GM18951 (cell line): ENCODE measurements at regions not wholly inside any gene's neighbourhood (a gene's known extent, or its start where the extent isn't known, plus 50 kb on each side); places are given as distances from the start of the nearest gene placed in this dataset.
"Not testable (repeated sequence)": the region's sequence is repeated elsewhere in the genome, so short reads cannot be mapped to it uniquely, and the experiment has no call there.

Experiments used
- POLR2A ChIP-seq: IDR thresholded peaks from 4 replicates; pipeline ENCODE4 v1.6.1; 2011; ENCODE audit warnings: mild to moderate bottlenecking; ENCODE audit not compliant: insufficient read length, insufficient read depth; ENCODE audit errors: extremely low read depth
- in situ Hi-C: fragments of 300-500 bp; cut with MboI; formaldehyde crosslinking; loops from one replicate; pipeline ENCODE4 v1.12.0; 2022; ENCODE audit warnings: low sequenced_read_pairs, mixed read lengths, inconsistent platforms; ENCODE audit not compliant: unreplicated experiment

DNA sequence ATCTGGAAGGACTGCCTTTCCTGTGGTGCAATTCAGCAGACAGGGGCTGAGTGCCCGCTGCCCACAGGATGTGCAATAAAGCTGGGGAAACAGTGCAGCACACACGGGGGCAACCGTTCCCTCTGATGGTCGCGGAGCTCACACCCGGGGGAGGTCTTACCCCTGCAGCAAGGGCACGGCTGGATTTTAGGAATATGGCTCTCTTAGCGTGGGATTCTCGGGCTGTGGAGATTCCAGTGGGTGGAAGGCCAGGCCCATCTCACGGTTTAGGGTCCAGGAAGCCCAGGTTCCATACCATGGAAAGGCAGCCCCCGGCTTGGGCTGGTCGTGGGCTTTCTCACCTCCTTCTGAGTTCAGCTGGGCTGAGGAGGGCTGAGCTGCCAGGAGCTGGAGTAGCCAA, 244.1 kb downstream of the MED10 start:
- TF ChIP-seq POLR2A, result no peak

DNA sequence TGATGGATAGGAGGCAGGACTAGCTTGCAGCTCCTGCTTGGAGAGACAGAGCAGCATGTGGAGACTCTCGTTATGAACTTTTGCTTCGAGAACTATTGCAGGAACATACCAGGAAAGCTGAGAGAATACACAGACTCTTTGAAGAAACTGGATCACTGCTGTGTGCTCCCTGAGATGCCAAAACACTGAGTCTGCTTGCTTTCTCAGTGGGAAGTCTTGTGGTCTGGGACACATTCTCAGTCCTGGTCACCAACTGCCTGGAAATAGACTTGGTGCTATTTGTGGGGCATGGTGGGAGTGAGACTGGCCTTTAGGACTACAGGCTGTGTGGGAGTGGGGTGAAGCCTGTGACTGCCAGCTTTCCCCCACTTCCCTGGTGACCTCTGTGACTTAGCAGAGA, 252.6 kb downstream of the MED10 start:
- in situ Hi-C loops, result no loop called here
- TF ChIP-seq POLR2A, result no peak

More for the DNA sequence above, 244.1 kb downstream of the MED10 start:
- in situ Hi-C loops, result no loop called here

DNA sequence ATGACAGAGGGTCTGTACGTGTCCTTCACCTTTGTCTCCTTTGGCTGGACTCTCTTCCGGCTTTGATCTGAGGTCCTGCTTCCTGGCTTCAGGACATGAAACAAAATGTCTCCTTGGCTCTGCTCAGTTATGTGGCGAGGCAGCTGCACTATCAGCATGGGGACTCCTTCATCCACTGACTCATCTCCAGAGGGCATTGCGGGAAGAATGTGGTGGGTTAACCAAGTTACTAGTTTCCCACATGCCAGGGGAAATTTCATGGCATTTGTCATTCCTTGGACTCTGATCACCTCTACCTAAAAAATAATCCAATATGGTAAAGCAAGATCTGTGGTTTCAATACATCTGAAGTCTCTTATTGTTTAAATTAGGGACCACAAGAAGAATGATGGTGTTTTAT, 259.7 kb downstream of the MED10 start:
- TF ChIP-seq POLR2A, result no peak
- in situ Hi-C loops, result no loop called here

DNA sequence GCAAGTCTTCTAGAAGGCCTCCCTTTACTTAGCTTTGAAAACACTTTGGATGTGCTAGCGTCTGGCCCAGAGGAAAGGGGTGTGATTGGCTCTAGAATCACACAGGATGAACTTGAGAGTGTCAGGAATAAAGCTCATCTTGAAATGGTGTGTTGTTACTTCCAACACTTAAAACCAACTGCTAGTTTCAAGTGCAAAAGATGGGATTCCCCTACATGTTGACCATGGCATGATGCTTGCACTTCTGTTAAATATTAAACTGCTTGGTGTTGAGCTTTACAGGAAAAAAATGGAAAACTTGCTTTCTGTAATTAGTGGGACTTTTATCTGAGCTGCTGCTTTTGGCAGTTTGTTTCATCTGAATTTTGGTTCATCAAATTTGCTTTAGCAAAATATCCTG, 261.1 kb downstream of the MED10 start:
- TF ChIP-seq POLR2A, result no peak
- in situ Hi-C loops, result no loop called here

DNA sequence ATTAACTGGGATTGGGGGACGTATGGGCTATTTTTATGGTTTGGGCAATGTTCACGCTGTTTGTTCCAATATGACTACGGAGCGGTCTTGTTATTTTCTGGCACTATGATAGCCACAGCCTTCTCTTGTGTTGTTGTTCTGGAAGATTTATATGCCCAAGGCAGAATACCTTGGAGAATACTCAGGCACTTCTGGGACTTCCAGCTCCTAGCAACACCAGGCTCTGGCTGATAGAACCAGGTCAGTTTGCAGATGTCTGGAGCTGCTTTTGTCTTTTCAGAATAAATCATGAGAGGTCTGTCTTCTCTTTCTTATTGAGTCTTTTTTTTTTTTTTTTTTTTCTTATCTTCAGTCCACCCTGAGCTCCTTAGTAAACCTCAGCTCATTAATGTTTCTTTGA, 262.5 kb downstream of the MED10 start:
- in situ Hi-C loops, result no loop called here
- no peak for TF ChIP-seq POLR2A

DNA sequence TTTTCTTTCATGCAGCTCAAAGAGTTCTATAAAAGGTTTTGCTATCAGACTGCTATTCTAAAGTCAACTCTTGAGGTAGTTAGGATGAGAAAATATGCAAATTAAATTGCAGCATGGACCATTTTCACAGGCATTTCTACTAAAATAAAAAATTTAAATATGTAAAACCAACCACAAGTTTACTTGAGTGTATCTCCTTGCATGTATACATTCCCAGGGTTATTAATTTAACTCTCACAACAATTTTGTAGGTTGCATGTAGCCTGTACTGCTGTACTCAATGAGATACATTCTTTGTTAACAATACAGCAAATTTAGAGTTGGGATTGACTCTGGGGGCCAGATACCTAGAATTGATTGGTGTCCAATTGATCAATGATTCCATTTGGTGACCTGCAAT, 265.8 kb downstream of the MED10 start:
- in situ Hi-C loops, result no loop called here
- no peak for TF ChIP-seq POLR2A

DNA sequence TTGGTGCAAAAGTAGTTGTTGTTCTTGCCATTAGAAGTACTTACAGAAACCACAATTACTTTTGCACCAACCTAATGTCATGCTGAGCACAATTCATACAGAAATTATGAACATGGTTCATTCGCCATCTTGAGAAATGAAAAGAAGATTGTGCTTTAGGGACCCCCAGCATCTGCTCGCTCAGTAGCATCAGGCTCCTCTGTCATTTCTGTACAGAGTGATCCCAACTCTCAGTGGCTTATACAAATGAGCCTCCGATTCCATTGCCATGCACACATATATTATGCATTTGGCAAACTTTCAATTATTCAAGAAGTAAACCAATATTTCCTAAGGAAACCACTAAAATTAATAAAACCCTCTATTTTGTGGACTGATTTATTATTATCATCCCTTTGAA, 266.2 kb downstream of the MED10 start:
- in situ Hi-C loops, result no loop called here

DNA sequence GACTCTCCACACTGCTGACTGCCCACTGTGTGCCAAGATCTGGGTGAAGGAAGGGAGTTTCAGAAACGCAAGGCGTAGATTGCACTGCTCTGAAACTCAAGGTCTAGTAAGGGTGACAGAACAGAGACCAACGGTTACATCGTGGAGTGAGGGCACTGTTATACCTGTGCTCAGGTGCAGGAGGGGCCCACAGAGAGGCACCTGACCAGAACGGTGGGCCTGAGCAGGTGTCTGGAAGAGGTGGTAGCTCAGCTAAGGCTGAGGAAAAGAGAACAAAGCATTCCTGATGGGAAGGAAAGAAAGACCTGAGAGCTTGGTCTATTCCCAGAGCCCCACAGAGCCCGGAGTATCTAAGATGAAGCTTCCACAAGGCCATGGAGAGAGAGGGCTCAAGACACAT, 267.2 kb downstream of the MED10 start:
- no peak for TF ChIP-seq POLR2A

More for the DNA sequence above, 266.2 kb downstream of the MED10 start:
- TF ChIP-seq POLR2A, result no peak

DNA sequence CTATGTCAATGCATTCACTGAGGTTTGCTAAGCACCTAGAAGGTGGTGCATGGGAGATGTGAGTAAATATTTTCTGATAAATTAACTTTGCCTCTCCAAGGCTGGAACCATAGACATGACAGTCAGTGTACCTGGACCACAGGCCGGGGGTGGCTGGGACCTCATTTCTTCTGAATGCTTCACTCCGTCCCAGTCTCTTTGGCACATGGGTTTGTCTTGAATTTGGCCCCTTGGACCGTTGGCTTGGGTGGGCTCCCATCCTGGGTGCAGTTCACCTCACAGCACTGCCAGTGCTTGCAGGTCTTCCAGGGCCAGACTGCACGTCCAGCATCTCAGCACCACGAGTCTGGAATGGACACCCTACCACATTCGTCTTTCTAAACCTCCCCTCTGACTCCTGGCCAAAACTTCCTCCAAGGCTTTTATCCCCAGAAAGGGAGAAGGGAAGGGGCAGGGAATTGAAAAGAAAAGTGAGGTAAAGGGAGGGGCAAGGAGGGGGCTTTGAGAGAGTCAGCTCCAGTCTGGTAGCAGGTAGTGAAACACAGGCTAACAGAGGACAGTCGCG, 267.8 kb downstream of the MED10 start:
- in situ Hi-C loops, result no loop called here
- no peak for TF ChIP-seq POLR2A

More for the DNA sequence above, 267.2 kb downstream of the MED10 start:
- in situ Hi-C loops, result no loop called here

DNA sequence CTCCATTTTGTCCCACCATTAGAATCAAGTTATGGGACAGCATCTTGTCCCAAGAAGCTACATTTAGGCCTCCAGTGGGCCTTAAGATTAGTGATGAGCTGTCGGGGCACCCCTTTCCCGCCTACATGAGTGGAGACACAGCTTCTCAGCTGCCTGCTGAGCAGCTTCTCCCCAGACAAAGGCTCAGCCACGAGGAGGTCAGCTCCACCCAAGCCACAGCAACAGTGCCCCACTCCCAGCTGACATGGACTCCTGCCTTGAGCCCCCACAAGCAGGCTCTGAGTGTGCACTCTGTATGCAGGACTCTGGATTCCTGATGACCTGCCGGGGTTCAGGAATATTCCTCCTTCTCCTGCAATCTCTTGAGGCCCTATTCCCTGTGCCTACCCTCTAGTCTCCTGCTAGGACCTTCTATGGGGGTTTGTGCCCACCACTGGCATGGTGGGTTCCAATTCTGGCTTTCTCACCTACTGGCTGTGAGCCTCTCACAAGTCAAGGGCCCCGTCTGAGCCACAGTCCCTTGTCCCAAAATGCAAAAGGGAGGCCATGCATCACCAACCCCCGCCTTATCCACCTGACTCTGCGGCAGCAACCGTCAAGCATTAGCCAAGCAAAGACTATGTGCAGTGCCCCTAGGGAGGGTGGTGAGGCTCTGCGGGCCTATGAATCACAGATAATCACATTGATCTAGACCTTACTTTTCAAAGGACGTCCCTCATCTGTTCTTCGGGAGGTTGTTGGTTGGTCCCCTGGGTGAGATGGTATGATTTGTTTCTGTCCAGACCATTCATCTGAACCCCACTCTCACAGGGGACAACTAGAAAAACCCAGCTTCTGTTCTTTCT, 269.1 kb downstream of the MED10 start:
- TF ChIP-seq POLR2A, result no peak
- in situ Hi-C loops, result no loop called here

DNA sequence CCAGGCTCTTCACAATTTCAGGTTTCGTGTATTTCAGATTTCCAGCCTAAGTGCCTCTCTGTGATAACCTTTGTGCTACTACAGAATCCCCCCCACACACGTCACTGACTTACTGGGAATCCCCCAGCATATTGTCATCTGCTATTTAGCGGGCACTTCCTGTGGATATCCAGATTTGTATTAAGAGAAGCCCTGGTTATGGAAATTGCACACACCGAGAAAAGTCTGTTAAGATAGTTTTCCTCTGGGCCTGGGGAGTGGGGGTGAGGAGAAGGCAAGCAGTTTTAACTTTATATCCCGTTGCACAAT, 269.9 kb downstream of the MED10 start:
- in situ Hi-C loops, result no loop called here
- no peak for TF ChIP-seq POLR2A

DNA sequence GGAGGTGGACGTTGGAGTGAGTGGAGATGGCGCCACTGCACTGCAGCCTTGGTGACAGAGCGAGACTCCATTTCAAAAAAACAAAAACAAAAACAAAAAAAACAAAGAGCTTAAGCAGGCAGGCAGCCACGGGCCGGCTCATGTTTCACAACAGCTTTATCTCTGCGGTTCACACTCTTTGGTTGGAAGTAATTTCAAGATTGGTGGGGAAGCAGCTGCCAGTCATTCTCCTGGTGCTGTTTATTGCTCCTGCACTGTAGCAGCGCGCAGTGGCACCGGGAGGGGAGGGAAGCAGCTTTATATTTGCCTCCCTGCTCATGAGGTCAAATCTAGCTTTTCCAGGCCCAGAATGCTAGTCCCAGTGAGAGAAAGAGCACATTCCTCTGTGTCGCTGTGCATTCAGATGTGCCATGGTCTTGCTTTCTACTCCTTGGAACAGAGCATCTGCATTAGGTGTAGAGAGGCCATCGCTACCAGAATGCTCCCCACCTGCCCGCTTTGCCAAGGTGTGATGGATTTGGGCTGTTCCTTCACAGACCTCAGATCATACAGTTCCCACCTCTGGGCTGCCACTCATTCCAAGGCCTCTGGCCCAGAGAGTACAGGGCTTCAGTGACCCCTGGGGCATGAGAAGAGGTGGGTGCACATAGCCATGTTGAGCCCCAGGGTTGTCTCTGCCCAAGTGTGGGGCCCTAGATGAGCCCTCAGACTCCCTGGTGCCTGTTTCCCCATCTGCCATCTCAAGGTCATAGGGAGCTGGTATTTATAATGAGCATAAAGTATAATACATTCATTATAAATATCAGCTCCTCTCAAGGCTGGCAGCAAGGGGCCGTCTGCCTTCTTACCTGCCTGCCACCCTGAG, 270.4 kb downstream of the MED10 start:
- in situ Hi-C loops, result no loop called here
- no peak for TF ChIP-seq POLR2A

DNA sequence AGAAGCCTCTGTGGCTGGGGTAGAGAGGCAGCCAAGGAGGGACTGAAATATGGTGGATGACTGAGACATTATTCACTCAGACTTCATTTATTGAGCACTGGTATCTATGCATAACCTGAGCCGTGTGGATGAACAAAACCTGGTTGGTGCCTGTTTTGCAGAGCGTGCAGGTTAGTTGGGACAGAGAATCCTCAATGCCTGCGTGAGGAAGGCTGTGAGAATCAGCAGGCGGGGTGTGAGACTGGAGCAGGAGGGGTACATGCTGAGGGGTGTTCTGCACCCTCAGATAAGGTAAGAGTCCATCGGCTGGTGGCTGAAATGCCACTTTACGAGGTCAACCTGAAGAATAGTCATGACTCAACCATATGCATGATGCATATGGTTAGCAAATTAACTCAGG, 271.6 kb downstream of the MED10 start:
- no peak for TF ChIP-seq POLR2A
- in situ Hi-C loops, result no loop called here

DNA sequence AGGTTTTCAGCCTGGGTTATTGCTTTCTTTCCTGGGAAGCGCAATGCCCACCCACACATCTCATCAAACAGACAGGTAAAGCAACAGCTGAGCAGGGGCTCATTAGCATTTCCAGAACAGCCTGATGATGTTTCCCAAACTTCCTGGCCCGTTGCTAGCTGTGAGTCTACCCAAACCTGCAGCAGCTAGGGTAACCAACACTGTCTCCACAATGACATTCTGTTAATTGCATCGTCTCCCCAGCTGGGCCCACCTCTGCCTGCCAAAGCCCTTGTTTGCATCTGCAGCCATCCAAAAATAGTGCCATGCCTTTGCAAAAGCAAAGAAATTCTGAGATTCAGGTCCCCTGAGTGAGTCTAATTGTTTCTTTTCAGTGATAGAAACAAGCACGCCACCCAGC, 273.0 kb downstream of the MED10 start:
- in situ Hi-C loops, result no loop called here
- TF ChIP-seq POLR2A, result no peak

DNA sequence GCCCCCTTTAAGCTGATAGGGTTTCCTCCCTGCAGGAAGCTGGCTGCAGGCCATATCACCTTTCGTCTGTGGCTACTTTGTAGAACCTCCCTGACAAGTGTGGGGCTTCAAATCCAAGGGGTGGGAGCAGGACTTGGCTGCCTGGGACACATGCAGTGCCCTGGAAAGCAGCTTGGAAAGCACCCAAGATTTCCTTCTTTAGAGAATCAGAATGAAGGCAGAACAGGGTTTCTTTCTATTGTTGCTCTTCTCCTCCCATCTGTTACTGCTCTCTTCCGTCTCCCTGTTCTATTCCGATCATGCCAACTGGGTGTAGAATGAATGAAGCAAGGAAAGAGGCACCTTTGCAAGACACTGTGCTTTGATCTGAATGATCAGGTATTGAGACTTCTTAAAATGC, 282.2 kb downstream of the MED10 start:
- in situ Hi-C loops, result no loop called here
- no peak for TF ChIP-seq POLR2A

DNA sequence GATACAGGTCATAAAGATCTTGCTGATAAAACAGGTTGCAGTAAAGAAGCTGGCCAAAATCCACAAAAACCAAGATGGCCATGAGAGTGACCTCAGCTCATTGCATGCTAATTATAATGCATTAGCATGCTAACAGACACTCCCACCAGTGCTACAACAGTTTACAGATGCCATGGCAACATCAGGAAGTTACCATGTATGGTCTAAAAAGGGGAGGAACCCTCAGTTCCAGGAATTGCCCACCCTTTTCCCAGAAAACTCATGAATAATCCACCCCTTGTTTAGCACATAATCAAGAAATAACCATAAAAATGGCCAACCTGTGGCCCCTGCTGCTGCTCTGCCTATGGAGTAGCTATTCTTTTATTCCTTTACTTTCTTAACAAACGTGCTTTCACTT, 284.2 kb downstream of the MED10 start:
- in situ Hi-C loops, result not testable (repeated sequence)
